HCT116 (cell line): ENCODE measurements at regions not wholly inside any gene's neighbourhood (a gene's known extent, or its start where the extent isn't known, plus 50 kb on each side); places are given as distances from the start of the nearest gene placed in this dataset.

Experiments used
- ATAC-seq: fragments of 200-7000 bp; cut with Tn5 transposase; 2 replicates; pipeline ENCODE4 v1.9.1; 2020; ENCODE audit warnings: mild to moderate bottlenecking, moderate library complexity
- BruUV-seq: library from RNA; stranded (reverse); fragments of 400-500 nt; replicated peaks from 2 replicates; lab custom pipeline; 2021; lab: Mats Ljungman, UMichigan
- CTCF ChIA-PET: fragments of 300-600 bp; sonication (Branson Sonifier 250); formaldehyde crosslinking; loops from one replicate; lab custom pipeline; 2021; ENCODE audit warnings: antibody characterized with exemption; lab: Charles Lee
- POLR2A ChIA-PET: fragments of 300-600, 350-600 bp; sonication (Branson Sonifier 250); formaldehyde crosslinking; loops from one replicate; lab custom pipeline; 2021; ENCODE audit warnings: antibody characterized with exemption; lab: Charles Lee
- RAD21 ChIA-PET, 2 experiments: fragments of 300-600 bp; sonication (Branson Sonifier 250); formaldehyde crosslinking; loops; one replicate each; lab custom pipeline; 2023; ENCODE audit warnings: low total read pairs in 2 of 2; ENCODE audit not compliant: uncharacterized antibody in 2 of 2, unreplicated experiment in 2 of 2, low non-redundant PET in 1 of 2; lab: Charles Lee
- DNase-seq: peaks from one replicate; pipeline ENCODE4 v3.0.0-alpha.2; 2010; ENCODE audit warnings: low read depth, low spot score
- H2AFZ ChIP-seq: fragments of 200-600 bp; shearing (Covaris generic), sonication (generic); 2 replicates; pipeline ENCODE4 v1.6.1; 2017; ENCODE audit warnings: low read depth, mixed run types, mixed read lengths, antibody characterized with exemption, low read length; ENCODE audit not compliant: poor library complexity, severe bottlenecking
- H3K27ac ChIP-seq: 2 replicates; pipeline ENCODE4 v1.5.1; 2012; ENCODE audit warnings: low read depth, low read length
- H3K27me3 ChIP-seq: fragments of 200-600 bp; sonication (generic); 2 replicates; pipeline ENCODE4 v1.6.1; 2016; ENCODE audit warnings: mixed run types, low read length, mixed read lengths; ENCODE audit not compliant: insufficient read depth
- H3K36me3 ChIP-seq, 2 experiments: fragments of 200-500 bp in 1 of 2; fragments of 200-600 bp in 1 of 2; sonication (Bioruptor generic) in 1 of 2; sonication (generic) in 1 of 2; 2 replicates each; pipeline versions ENCODE4 v1.5.1 to v1.6.1; 2014 to 2016; ENCODE audit warnings: low read length in 2 of 2, inconsistent platforms in 1 of 2, mixed read lengths in 1 of 2, mixed run types in 1 of 2; ENCODE audit not compliant: insufficient read depth in 2 of 2, control insufficient read depth in 1 of 2
- H3K4me1 ChIP-seq, 2 experiments: fragments of 200-600 bp in 1 of 2; sonication (generic) in 1 of 2; 2 replicates each; pipeline versions ENCODE4 v1.5.1 to v1.6.1; 2012 to 2017; ENCODE audit warnings: low read length in 2 of 2, inconsistent platforms in 1 of 2, mild to moderate bottlenecking in 1 of 2, mixed read lengths in 1 of 2, mixed run types in 1 of 2, moderate library complexity in 1 of 2; ENCODE audit not compliant: insufficient read depth in 2 of 2, control insufficient read depth in 1 of 2
- H3K4me2 ChIP-seq: fragments of 200-600 bp; sonication (generic); 2 replicates; pipeline ENCODE4 v1.6.1; 2017; ENCODE audit warnings: mixed run types, low read length, mixed read lengths
- H3K4me3 ChIP-seq, 2 experiments: fragments of 200-600 bp in 1 of 2; sonication (generic) in 1 of 2; replicated peaks in 1 of 2; 2 replicates each; pipeline ENCODE4 v1.5.1; 2011 to 2016; ENCODE audit warnings: low read length in 2 of 2, control low read depth in 1 of 2, low read depth in 1 of 2, mild to moderate bottlenecking in 1 of 2, mixed read lengths in 1 of 2, mixed run types in 1 of 2
- H3K79me2 ChIP-seq: fragments of 200-600 bp; sonication (generic); 2 replicates; pipeline ENCODE4 v1.6.1; 2017; ENCODE audit warnings: mild to moderate bottlenecking, mixed run types, low read length, moderate library complexity, mixed read lengths; ENCODE audit not compliant: insufficient read depth
- H3K9ac ChIP-seq: fragments of 200-600 bp; sonication (generic); 2 replicates; pipeline ENCODE4 v1.6.1; 2016; ENCODE audit warnings: low read length, mixed read lengths
- H3K9me2 ChIP-seq: fragments of 200-600 bp; sonication (generic), shearing (Covaris generic); 2 replicates; pipeline ENCODE4 v1.6.1; 2017; ENCODE audit warnings: mixed run types, mild to moderate bottlenecking, moderate library complexity; ENCODE audit not compliant: insufficient read depth
- H3K9me3 ChIP-seq, 2 experiments: fragments of 200-500 bp in 1 of 2; fragments of 200-600 bp in 1 of 2; sonication (Bioruptor generic) in 1 of 2; sonication (generic) in 1 of 2; 2 replicates each; pipeline ENCODE4 v1.6.1; 2014 to 2017; ENCODE audit warnings: low read length in 2 of 2, mixed read lengths in 2 of 2, inconsistent platforms in 1 of 2, low read depth in 1 of 2, mild to moderate bottlenecking in 1 of 2, mixed run types in 1 of 2, moderate library complexity in 1 of 2; ENCODE audit not compliant: control insufficient read depth in 1 of 2, insufficient read depth in 1 of 2
- H4K20me1 ChIP-seq: fragments of 200-600 bp; sonication (generic), shearing (Covaris generic); 2 replicates; pipeline ENCODE4 v1.6.1; 2017; ENCODE audit warnings: mixed run types, mild to moderate bottlenecking, moderate library complexity; ENCODE audit not compliant: insufficient read depth
- CEBPB ChIP-seq: IDR thresholded peaks from 2 replicates; pipeline ENCODE4 v1.6.1; 2012; ENCODE audit warnings: low read depth
- FOSL1 ChIP-seq: IDR thresholded peaks from 2 replicates; pipeline ENCODE4 v1.6.1; 2012; ENCODE audit warnings: low read depth
- JUND ChIP-seq: IDR thresholded peaks from 2 replicates; pipeline ENCODE4 v1.6.1; 2012
- POLR2A ChIP-seq: IDR thresholded peaks from 2 replicates; pipeline ENCODE4 v1.7.0; 2011; ENCODE audit warnings: borderline replicate concordance; ENCODE audit not compliant: insufficient read depth, insufficient read length; ENCODE audit errors: extremely low read depth
- SIN3A ChIP-seq: IDR thresholded peaks from 2 replicates; pipeline ENCODE4 v1.6.1; 2012; ENCODE audit warnings: low read depth
- SP1 ChIP-seq: IDR thresholded peaks from 2 replicates; pipeline ENCODE4 v1.6.1; 2012; ENCODE audit warnings: low read depth
- SRF ChIP-seq: IDR thresholded peaks from 2 replicates; pipeline ENCODE4 v1.6.1; 2012; ENCODE audit warnings: low read depth
- TCF7L2 ChIP-seq: IDR thresholded peaks from 2 replicates; pipeline ENCODE4 v1.7.0; 2011; ENCODE audit warnings: borderline replicate concordance, inconsistent platforms; ENCODE audit not compliant: insufficient read depth, insufficient read length; ENCODE audit errors: extremely low read depth
- ZFX ChIP-seq: fragments of 450-650 bp; IDR thresholded peaks from 2 replicates; pipeline ENCODE4 v1.6.1; 2017
- intact Hi-C: fragments of 100-400 bp; cut with micrococcal nuclease; formaldehyde crosslinking; loops from 2 replicates; pipeline ENCODE4 v1.10.0; 2022
- TF ChIP-seq, protein P1 (sequence below): IDR thresholded peaks from 2 replicates; pipeline ENCODE4 v1.6.1; 2011; ENCODE audit warnings: mild to moderate bottlenecking, low read length, moderate library complexity; ENCODE audit not compliant: insufficient replicate concordance; ENCODE audit errors: extremely low read depth
- TF ChIP-seq, protein P2 (sequence below): IDR thresholded peaks from 2 replicates; pipeline ENCODE4 v1.6.1; 2012
- TF ChIP-seq, protein P3 (sequence below), 3 experiments: fragments of 200-600 bp in 1 of 3; sonication (generic) in 1 of 3; IDR thresholded peaks in 2 of 3; conservative IDR thresholded peaks in 1 of 3; 2 replicates each; pipeline ENCODE4 v1.5.1; 2012 to 2017; ENCODE audit warnings: low read depth in 2 of 3, low read length in 2 of 3, antibody characterized with exemption in 1 of 3, borderline replicate concordance in 1 of 3, control low read depth in 1 of 3, mild to moderate bottlenecking in 1 of 3, mixed read lengths in 1 of 3, mixed run types in 1 of 3, moderate library complexity in 1 of 3; ENCODE audit not compliant: insufficient read depth in 1 of 3

DNA sequence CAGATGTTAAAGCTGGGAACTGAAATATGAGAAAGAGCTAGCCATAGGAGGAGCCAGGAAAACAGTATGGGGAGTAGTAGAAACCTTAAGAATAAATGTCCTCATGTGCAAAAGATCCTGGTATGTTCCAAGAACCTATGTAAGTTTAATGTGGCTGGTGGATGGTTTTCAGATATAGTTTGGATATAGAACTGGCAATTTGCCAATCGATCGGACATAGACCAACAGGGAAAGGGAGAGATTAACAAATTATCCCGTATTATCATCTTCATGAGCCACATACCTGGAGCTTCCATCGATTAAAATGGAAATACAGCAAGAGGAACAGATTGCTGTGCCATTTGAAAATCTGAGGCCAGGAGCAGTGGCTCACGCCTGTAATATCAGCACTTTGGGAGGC, 388.7 kb downstream of the PRELID2 start:
- POLR2A ChIA-PET, result no interaction called here
- CTCF ChIA-PET, result no interaction called here

More for the DNA sequence above, 388.7 kb downstream of the PRELID2 start:
- TF ChIP-seq SIN3A, result no peak
- no peak for TF ChIP-seq CEBPB
- TF ChIP-seq FOSL1, result no peak
- TF ChIP-seq POLR2A, result no peak
- no peak for TF ChIP-seq TCF7L2
- TF ChIP-seq, protein P1, sequence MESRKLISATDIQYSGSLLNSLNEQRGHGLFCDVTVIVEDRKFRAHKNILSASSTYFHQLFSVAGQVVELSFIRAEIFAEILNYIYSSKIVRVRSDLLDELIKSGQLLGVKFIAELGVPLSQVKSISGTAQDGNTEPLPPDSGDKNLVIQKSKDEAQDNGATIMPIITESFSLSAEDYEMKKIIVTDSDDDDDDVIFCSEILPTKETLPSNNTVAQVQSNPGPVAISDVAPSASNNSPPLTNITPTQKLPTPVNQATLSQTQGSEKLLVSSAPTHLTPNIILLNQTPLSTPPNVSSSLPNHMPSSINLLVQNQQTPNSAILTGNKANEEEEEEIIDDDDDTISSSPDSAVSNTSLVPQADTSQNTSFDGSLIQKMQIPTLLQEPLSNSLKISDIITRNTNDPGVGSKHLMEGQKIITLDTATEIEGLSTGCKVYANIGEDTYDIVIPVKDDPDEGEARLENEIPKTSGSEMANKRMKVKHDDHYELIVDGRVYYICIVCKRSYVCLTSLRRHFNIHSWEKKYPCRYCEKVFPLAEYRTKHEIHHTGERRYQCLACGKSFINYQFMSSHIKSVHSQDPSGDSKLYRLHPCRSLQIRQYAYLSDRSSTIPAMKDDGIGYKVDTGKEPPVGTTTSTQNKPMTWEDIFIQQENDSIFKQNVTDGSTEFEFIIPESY, result no peak
- no peak for TF ChIP-seq SP1
- TF ChIP-seq, protein P2, sequence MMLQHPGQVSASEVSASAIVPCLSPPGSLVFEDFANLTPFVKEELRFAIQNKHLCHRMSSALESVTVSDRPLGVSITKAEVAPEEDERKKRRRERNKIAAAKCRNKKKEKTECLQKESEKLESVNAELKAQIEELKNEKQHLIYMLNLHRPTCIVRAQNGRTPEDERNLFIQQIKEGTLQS, result no peak
- no peak for TF ChIP-seq SRF
- TF ChIP-seq, protein P3, sequence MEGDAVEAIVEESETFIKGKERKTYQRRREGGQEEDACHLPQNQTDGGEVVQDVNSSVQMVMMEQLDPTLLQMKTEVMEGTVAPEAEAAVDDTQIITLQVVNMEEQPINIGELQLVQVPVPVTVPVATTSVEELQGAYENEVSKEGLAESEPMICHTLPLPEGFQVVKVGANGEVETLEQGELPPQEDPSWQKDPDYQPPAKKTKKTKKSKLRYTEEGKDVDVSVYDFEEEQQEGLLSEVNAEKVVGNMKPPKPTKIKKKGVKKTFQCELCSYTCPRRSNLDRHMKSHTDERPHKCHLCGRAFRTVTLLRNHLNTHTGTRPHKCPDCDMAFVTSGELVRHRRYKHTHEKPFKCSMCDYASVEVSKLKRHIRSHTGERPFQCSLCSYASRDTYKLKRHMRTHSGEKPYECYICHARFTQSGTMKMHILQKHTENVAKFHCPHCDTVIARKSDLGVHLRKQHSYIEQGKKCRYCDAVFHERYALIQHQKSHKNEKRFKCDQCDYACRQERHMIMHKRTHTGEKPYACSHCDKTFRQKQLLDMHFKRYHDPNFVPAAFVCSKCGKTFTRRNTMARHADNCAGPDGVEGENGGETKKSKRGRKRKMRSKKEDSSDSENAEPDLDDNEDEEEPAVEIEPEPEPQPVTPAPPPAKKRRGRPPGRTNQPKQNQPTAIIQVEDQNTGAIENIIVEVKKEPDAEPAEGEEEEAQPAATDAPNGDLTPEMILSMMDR (IDR thresholded peaks at IDR 0.05 in 2 of 3, conservative IDR thresholded peaks at IDR 0.05 in 1 of 3; ENCODE audit: borderline replicate concordance in 1 of 3, insufficient read depth in 1 of 3, low read depth in 2 of 3, low read length in 2 of 3), result no peak
- no peak for TF ChIP-seq JUND
- no peak for TF ChIP-seq ZFX
- DNase-seq (no peak), ATAC-seq (no peak)
- Histone ChIP-seq H3K27me3 (no peaks in the 10 kb centered on the region), H3K9me3 (no peaks in the 10 kb centered on the region), H3K36me3 (no peaks in the 10 kb centered on the region), H3K4me1 (no peaks in the 10 kb centered on the region), H3K27ac (no peak overlapping the region), H3K4me2 (no peak overlapping the region), H3K79me2 (no peaks in the 10 kb centered on the region), H2AFZ (no peak overlapping the region), H3K9ac (no peak overlapping the region), H4K20me1 (no peaks in the 10 kb centered on the region), H3K4me3 (no peak overlapping the region), H3K9me2 (no peaks in the 10 kb centered on the region)
- RAD21 ChIA-PET, result no interaction called here
- BruUV-seq, result no TSS peak
- intact Hi-C loops, result no loop called here
